ENCODE measurements at regions not wholly inside any gene's neighbourhood (a gene's known extent, or its start where the extent isn't known, plus 50 kb on each side); places are given as distances from the start of the nearest gene placed in this dataset.
"Not testable (repeated sequence)": the region's sequence is repeated elsewhere in the genome, so short reads cannot be mapped to it uniquely, and the experiment has no call there.

DNA sequence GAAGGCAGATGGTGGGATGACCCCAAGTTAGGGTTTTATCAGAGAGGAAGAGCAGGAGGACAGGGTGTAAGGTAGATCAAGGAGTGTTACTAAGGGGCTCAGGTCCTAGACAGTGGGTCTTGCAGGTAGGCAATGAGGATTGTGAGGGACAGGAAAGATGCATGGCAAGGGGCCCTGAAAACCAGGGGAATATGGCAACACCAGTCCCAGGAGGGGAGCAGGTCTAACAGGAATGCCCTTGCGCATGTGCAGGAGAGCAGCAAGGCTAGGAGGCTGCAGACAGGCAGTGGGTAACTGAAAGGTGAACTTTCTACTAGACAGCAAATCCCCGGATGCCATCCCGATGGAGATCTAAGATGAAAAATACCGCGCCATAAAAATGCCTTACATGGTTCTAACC lies 211.3 kb downstream of the ALG10 start:
- Histone ChIP-seq H3K27me3 (peaks cover 0 to 7% (median 0%) of the 10 kb centered on the region in 3 donors), H3K36me3 (no peaks in the 10 kb centered on the region), H3K9me3 (no peaks in the 10 kb centered on the region), H3K4me3 (no peak overlapping the region), H3K4me1 (no peaks in the 10 kb centered on the region), H3K27ac (no peak overlapping the region)
- intact Hi-C loops (cut with DNase I; ENCODE audit: low total_unique reads): no loop called here
- WGBS, 5 donors: 87 to 97% (median 95%) methylated on average over 5 of the region's 5 CpGs
- TF ChIP-seq POLR2A (IDR thresholded peaks at IDR 0.05): no peak
- TF ChIP-seq, protein P1, sequence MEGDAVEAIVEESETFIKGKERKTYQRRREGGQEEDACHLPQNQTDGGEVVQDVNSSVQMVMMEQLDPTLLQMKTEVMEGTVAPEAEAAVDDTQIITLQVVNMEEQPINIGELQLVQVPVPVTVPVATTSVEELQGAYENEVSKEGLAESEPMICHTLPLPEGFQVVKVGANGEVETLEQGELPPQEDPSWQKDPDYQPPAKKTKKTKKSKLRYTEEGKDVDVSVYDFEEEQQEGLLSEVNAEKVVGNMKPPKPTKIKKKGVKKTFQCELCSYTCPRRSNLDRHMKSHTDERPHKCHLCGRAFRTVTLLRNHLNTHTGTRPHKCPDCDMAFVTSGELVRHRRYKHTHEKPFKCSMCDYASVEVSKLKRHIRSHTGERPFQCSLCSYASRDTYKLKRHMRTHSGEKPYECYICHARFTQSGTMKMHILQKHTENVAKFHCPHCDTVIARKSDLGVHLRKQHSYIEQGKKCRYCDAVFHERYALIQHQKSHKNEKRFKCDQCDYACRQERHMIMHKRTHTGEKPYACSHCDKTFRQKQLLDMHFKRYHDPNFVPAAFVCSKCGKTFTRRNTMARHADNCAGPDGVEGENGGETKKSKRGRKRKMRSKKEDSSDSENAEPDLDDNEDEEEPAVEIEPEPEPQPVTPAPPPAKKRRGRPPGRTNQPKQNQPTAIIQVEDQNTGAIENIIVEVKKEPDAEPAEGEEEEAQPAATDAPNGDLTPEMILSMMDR (IDR thresholded peaks at IDR 0.05): no peak
- TF ChIP-seq EP300 (IDR thresholded peaks at IDR 0.05): no peak
- no peak for TF ChIP-seq POLR2AphosphoS5 (IDR thresholded peaks at IDR 0.05)
- no peak for DNase-seq

DNA sequence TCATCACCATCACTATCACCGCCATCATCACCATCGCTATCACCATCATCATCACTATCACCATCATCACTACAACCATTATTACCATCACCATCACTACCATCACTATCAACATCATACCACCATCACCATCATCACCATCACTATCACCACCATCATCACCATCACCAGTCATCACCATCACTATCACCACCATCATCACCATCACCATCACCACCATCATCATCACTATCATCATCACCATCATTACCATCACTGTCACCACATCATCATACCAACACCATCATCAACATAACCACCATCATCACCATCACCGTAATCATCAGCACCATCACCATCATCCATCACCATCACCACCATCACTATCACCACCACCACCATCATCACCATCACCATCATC lies 213.8 kb downstream of the ALG10 start:
- intact Hi-C loops (cut with DNase I; ENCODE audit: low total_unique reads): no loop called here
- 71 to 96% (median 80%) methylated on average over 3 of the region's 3 CpGs for WGBS, 5 donors
- no peak overlapping the region for H3K4me3 ChIP-seq
- H3K9me3 ChIP-seq: no peaks in the 10 kb centered on the region
- H3K4me1 ChIP-seq: no peaks in the 10 kb centered on the region
- H3K27me3 ChIP-seq: no peaks in the 10 kb centered on the region
- H3K36me3 ChIP-seq: no peaks in the 10 kb centered on the region
- TF ChIP-seq EP300 (IDR thresholded peaks at IDR 0.05) (no peak), POLR2A (IDR thresholded peaks at IDR 0.05) (no peak), POLR2AphosphoS5 (IDR thresholded peaks at IDR 0.05) (no peak)
- TF ChIP-seq, protein P1 (IDR thresholded peaks at IDR 0.05): no peak
- DNase-seq: no peak
- no peak overlapping the region for H3K27ac ChIP-seq

DNA sequence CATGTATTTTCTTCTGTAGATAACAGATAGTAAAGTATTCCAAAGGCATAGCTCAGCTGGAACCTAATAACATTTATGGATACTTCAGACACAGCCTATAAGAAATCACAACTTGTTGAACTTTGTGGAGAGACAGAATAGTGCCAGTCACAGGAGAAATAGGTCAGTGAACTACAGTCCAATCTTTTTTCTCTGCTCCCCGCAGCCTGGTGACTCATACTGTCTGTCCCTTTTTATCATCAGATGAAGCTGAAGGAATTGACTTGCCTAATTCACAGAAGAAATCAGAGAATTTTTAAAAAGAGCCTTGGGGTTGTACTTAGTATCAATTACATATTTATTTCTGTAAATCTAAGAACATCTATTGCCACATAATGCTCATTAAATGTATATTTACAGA lies 222.3 kb downstream of the ALG10 start:
- Histone ChIP-seq H3K27me3 (no peaks in the 10 kb centered on the region), H3K4me3 (no peak overlapping the region), H3K27ac (no peak overlapping the region), H3K9me3 (no peaks in the 10 kb centered on the region), H3K36me3 (no peaks in the 10 kb centered on the region), H3K4me1 (no peaks in the 10 kb centered on the region)
- intact Hi-C loops (cut with DNase I; ENCODE audit: low total_unique reads): no loop called here
- WGBS, 5 donors: 74 to 97% (median 79%) methylated on average over 1 of the region's 1 CpG
- DNase-seq: no peak
- TF ChIP-seq POLR2AphosphoS5 (IDR thresholded peaks at IDR 0.05) (no peak), POLR2A (IDR thresholded peaks at IDR 0.05) (no peak), EP300 (IDR thresholded peaks at IDR 0.05) (no peak)
- TF ChIP-seq, protein P1 (IDR thresholded peaks at IDR 0.05): no peak

DNA sequence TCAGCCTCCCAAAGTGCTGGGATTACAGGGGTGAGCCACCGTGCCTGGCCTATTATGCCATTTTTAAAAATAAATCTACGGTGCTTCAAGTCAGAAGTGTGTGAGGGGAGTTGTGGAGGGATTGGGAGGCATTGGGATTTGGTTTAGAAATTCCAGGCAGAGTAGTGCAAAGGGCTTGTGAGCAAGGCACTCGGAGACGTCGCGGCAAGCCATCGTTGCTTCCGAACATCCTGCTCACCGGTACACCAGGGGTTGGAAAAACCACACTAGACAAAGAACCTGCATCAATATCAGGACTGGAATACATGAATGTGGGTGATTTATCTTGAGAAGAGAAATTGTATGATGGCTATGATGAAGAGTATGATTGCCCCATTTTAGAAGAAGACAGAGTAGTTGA lies 227.0 kb downstream of the ALG10 start:
- H3K9me3 ChIP-seq: no peaks in the 10 kb centered on the region
- DNase-seq: no peak
- intact Hi-C loops (cut with DNase I; ENCODE audit: low total_unique reads): no loop called here
- H3K27ac ChIP-seq: no peak overlapping the region
- no peaks in the 10 kb centered on the region for H3K27me3 ChIP-seq
- no peak for TF ChIP-seq POLR2AphosphoS5 (IDR thresholded peaks at IDR 0.05)
- TF ChIP-seq EP300 (IDR thresholded peaks at IDR 0.05): no peak
- TF ChIP-seq POLR2A (IDR thresholded peaks at IDR 0.05): no peak
- TF ChIP-seq, protein P1 (IDR thresholded peaks at IDR 0.05): no peak
- H3K4me1 ChIP-seq: no peaks in the 10 kb centered on the region
- H3K36me3 ChIP-seq: no peaks in the 10 kb centered on the region
- 92 to 96% (median 93%) methylated on average over 9 of the region's 9 CpGs for WGBS, 5 donors
- H3K4me3 ChIP-seq: no peak overlapping the region

DNA sequence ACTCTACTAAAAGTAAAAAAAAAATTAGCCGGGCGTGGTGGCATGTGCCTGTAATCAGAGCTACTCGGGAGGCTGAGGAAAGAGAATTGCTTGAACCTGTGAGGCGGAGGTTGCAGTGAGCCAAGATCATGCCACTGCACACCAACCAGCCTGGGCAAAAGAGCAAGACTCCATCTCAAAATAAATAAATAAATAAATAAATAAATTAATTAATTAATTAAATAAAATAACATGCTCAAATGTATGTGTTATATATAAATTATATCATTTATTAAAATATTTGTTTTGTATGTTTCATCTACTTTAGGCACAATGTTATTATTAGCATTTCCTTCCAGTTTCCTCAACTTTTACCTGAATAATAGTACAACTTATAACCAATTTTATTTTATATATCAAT lies 229.6 kb downstream of the ALG10 start:
- intact Hi-C loops (cut with DNase I; ENCODE audit: low total_unique reads); H3K4me1 ChIP-seq; H3K9me3 ChIP-seq; DNase-seq; H3K4me3 ChIP-seq; H3K27ac ChIP-seq; H3K36me3 ChIP-seq; H3K27me3 ChIP-seq: not testable (repeated sequence)
- 81 to 92% (median 90%) methylated on average over 4 of the region's 4 CpGs for WGBS, 5 donors

All from stomach (tissue), 8 donors.